Glomerular visceral epithelial cell (primary cell): ENCODE measurements at regions not wholly inside any gene's neighbourhood (a gene's known extent, or its start where the extent isn't known, plus 50 kb on each side); places are given as distances from the start of the nearest gene placed in this dataset.
"Not testable (repeated sequence)": the region's sequence is repeated elsewhere in the genome, so short reads cannot be mapped to it uniquely, and the experiment has no call there.

Experiments
- DNase-seq: peaks from one replicate; pipeline ENCODE4 v3.0.0-alpha.2; 2016; ENCODE audit errors: extremely low spot score

DNA sequence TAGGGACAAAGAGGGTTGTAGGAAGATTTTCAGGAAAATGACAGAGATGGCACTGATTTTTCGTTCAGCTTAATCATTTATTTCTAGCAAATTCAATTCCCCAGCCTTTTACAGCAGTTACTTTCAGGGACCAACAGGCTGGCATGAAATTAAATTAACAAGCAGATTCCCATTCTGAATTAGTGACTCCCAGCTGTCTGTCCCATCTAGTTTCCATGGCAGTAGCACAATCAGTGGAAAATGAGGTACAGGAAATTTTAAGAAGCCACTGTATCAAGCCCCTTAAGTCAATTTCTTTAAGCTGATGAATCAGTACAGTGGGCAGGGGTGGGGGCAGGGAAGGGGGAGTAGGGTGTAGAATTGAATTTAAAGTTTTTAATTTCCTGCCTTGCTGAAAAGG lies 121.1 kb upstream of the TEX13C start:
- no peak for DNase-seq

DNA sequence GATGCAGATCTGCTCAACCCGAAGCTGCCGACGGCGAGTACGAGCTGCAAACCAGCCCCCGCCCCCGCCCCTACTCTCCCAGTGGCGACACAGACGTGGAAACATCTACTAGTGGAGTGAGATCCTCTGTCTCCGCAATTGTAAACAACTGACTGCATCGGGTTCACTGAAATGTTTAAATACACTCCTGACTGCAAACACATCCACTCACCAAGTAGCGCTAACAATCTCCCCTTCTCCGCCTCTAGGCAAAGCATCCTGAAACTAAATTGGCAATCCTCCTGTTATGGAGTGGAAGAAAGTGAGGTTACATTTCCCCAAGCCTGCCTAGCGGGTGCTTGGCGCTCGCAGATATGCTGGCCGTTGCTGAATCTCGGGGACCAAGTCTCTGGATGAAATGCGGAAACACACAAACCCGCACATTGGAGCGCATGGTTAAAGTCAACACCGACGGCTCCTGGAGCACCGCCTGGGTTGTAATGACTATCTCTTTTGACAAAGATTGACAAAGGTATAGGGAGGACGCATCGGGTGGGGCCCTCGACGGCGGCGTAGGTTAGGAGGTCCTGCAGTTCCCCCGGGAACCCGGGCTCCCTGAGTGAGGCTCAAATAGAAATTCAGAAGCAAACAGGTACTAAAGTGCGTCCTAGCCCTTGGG lies 117.0 kb upstream of the TEX13C start:
- no peak for DNase-seq

DNA sequence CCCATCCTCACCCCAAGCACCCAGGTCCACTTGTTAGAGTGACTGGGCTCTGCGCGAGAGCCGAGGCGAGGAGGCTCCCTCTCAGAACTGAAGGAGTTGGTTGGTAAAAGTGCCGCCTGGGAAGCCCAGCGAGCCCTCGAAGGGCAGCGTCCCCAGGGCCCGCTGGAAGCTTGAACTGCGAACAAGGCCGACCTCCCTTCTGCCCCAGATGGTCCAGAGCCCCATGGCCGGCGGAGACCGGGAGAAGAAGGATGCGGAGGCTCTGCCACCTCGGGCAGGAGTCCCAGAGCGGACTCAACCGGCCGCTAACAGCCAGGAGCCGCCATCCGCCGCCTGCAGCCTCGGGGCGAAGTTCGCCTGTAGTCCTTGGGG lies 116.3 kb upstream of the TEX13C start:
- no peak for DNase-seq

DNA sequence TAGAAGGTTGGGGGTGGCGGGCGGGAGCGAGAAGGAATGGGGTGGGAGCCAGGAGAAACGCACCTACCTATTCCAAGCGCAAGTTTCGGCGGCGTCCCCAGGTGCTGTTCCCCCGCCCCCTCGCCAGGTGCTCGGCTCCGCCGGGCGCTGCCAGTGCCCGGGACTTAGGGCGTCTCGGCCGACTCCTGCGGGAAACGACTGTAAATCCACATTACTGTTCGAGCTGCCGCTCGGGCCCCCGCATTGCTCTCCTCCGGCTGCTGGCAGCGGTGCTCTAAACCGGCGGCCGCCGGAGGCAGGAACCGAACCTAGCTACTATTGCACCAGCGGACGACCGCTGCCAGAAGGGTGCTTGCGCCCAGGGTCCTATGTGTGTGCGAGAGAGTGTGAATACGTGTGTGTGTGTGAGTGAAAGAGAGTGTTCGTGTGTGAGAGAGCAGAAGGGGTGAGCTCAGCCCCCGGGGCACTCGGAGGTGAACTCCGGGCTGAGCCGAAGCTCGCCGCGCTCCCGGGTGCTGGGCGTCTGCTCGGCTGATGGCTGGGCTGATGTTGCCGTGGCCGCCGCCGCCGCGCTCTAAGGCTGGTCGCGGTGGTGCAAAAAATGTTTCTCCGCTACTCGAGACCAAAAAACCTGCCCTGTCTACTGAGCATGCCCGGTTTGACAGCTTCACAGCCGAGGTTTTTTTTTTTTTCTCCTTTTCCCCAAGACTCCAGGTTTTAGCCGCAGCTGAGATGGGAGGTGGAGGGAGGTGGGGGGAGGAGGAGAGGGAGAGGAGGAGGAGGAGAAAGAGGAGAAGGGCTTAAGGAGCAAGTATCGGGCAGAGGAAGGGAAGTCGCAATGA lies 115.7 kb upstream of the TEX13C start:
- peak; percentile 72 for DNase-seq

DNA sequence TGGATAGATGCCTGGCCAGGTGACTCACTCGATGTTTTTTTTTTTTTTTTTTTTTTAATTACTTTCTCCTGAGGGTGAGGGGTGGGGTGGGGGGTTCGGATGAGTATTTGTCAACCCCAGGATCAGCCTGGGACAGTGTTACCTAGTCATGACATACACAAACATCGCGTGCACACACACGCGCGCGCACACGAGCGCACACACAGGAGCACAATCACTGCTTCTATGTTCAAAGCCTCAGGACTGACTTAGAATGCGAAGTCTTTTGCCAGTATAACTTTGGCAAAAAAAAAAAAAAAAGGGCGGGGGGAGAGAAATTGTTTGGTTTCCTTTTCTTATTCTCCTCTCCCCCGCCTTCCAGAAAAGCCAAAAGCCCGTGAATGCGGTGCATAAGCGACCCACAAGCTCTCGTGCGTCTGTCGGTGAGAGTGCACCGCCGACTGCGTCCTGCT lies 115.0 kb upstream of the TEX13C start:
- DNase-seq, result no peak

DNA sequence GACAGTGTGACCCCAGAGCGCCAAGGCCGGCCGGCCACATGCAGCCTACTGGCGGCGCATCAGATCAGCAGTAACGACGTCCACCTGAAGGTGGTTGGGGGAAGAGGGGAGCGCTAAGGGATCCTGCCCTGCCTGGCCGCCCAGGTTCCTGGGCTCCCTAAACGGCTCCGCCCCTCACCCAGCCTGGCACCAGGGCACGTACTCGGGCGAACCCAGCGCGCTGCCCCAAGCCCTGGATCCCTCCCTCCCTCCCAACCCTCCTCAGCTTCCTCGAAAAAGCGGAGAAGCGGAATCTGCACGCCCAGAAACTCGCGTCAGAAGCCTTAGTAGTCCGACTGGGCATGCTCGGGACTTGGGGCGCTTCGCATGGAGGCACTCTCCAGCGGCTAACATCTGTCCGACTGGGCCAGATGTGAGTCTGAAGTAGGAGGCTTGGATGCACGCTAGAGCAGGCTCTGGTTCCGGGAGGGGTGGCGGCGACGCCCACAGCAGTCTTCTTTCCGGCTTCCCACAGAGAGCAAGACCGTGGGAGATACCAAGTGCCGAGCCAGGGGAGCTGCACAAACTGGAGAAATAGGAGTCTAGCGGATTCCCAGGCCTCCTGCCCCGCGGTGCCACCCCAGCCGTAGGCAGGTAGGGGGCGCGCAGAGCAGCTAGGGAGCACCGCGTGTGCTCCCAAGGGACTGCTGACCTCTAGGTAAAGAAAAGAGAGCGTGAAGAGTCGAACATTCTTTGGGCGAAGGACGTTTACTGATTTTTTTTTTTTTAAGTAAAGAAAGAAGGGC lies 114.3 kb upstream of the TEX13C start:
- peak; percentile 77 for DNase-seq

DNA sequence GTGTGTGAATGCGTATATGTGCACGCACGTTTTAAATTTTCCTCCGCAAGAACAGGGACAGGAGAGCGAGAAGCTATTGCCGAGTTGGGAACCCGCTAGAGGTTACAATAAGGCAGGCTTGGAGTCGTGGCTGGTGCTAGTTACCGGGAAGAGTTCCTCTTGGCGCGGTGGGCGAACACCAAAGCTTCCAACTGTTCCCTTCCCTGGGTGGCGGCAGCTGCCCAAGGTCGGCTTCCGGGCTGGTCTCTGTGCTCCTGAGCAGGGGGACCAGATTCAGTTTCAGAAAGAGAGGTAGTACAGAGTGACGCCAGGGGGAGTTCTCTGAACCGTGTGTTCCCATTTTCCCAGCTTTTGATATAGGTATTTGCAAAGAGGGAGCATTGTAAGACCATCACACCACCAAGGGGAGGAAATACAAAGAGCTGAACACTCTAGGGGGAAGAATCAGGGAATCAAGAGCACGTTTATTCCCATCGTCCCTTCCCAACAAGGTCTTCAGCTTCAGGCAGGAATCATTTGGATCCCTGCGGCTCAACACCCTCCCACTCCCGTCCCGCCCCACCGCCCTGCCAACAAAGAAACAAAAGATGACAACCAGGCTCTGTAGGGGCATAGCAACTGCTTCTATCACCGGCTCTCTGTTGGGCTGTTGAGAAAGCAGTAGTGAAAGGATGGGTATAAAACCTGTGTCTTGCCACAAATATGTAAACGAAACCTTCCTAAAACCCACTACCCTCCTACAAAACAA lies 113.6 kb upstream of the TEX13C start:
- DNase-seq, result peak; percentile 22

DNA sequence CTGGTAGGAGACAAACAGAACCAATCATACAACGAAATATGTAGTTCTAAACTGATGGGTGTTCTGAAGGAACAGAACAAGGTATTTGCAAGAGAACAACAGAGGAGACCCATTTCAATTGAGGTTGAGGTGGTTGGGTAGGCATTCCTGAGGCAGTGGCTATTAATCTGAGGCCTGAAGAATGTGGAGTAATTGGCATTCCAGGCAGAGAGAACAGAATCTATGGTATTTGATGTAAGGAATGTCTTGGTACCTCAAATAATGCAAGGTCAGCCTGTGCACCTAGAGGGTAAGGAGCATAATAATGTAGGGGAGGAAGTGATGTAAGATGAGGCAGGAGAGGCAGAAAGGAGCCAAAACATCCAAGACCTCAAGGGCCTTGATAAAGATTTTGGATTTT lies 109.5 kb upstream of the TEX13C start:
- DNase-seq, result no peak

DNA sequence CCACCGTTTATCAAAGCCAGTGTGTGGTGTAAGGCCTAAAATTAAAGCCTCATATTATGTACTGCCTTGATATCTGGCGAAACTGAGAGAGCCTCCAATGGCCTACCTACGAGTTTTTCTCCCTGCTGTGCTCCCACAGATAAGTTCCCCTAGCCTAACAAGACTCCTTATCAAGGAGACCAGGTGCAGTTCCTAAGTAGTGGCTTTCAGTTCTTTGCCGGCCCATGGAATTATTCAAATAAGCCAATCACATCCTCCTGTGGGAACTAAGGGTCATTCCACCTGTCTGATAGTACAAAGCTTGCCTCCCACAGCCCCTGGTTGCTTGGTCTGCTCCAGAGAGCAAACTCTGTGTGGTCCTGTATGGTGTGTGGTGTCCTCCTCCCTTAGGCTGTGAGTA lies 99.8 kb upstream of the TEX13C start:
- no peak for DNase-seq

DNA sequence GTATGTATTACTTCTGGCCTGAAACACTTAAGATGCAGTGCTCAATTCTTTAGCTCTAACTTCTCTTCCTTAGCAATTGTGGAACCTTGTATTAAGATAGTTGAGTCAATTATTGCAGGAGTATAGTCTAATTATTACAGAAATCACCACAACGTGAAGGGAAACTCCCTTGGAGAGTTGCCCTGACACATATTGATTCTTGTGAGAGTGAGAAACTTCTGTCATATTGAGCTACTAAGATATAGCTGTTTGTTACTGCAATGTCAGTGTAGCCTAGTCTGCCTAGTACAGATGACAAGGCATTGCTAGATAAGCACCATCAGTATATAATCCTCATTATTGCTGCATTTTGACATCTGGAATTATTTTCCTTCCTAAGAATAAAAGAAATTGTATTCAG lies 82.7 kb upstream of the TEX13C start:
- no peak for DNase-seq

DNA sequence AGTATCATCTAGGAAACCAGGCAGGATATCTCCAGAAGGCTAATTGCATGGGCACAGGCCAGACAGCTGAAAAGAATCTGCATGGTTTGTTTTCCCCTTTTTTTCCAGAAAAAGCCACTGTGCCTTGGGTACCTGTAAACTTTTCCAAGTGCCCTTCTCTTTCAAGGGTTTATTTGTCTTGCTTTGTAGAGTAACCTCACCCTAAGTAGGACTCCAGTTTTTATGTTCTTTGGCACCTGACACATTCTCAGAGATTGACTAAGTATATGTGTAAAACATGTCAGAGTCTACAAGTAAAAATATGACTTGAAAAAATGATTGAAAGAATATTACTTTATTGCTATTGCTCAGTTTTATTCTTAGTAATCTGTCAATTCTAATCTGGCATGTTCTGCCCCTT lies 70.7 kb upstream of the TEX13C start:
- DNase-seq, result no peak

DNA sequence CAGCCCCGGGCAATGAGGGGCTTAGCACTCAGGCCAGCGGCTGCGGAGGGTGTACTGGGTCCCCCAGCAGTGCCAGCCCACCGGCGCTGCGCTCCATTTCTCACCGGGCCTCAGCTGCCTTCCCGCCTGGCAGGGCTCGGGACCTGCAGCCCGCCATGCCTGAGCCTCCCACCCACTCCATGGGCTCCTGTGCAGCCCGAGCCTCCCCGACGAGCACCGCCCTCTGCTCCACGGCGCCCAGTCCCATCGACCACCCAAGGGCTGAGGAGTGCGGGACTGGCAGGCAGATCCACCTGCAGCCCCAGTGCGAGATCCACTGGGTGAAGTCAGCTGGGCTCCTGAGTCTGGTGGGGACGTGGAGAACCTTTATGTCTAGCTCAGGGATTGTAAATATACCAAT lies 63.9 kb upstream of the TEX13C start:
- DNase-seq, result not testable (repeated sequence)

DNA sequence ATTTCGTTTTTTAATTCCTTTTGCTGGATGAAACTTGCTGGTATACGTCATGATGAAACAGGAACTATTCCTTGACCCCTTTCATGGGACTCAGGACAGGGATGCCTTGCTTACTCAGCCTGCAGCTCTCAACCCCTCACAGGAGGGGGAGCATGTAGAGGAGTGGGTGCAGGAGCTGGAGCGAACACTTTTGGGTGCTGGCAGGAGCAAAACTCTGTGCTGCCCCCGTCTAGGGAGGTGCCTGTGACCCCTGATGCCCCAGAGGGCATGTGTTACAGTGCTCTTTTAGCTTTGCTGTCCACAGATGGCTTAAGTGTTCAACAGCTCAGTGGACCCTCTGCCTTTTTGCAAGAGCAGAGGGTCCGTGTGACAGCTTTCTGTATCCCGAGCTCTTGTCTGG lies 56.8 kb upstream of the TEX13C start:
- no peak for DNase-seq

DNA sequence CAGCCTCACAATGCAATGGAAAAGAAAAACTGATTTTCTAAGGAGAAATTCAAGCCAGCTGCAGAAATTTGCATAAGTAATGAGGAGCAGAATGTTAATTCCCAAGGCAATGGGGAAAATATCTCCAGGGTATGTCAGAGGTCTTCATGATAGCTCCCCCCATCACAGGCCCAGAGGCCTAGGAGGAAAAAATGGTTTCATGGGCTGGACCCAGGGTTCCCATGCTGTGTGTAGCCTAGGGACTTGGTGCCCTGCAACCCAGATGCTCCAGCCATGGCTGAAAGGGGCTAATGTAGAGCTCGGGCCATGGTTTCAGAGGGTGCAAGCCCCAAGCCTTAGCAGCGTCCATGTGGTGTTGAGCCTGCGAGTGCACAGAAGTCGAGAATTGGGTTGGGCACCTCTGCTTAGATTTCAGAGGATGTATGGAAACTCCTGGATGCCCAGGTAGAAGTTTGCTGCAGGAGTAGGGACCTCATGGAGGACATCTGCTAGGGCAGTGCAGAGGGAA lies 53.5 kb upstream of the TEX13C start:
- no peak for DNase-seq
